ENCODE measurements at regions not wholly inside any gene's neighbourhood (a gene's known extent, or its start where the extent isn't known, plus 50 kb on each side); places are given as distances from the start of the nearest gene placed in this dataset.
"Not testable (repeated sequence)": the region's sequence is repeated elsewhere in the genome, so short reads cannot be mapped to it uniquely, and the experiment has no call there.

DNA sequence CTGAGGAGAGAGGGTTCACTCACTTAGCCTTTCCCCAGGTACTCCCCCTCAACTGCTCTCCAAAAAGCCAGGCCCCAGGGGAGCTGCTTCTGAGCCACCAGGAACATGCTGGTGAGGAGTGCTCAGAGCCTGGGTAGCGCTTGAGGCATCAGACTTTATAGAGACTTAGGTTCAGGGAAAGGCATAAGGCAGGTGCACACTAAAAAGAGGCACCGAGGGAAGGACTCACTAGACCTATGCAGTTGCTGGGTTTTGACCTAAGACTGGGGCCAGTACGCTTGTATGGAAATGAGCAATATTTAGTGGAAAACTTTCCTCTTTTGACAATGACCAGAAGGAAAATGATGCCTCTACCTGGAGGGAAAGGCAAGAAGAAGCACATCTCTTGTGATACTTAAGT is 589.1 kb downstream of the RPIA start:
- TF ChIP-seq, protein P1, sequence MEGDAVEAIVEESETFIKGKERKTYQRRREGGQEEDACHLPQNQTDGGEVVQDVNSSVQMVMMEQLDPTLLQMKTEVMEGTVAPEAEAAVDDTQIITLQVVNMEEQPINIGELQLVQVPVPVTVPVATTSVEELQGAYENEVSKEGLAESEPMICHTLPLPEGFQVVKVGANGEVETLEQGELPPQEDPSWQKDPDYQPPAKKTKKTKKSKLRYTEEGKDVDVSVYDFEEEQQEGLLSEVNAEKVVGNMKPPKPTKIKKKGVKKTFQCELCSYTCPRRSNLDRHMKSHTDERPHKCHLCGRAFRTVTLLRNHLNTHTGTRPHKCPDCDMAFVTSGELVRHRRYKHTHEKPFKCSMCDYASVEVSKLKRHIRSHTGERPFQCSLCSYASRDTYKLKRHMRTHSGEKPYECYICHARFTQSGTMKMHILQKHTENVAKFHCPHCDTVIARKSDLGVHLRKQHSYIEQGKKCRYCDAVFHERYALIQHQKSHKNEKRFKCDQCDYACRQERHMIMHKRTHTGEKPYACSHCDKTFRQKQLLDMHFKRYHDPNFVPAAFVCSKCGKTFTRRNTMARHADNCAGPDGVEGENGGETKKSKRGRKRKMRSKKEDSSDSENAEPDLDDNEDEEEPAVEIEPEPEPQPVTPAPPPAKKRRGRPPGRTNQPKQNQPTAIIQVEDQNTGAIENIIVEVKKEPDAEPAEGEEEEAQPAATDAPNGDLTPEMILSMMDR (IDR thresholded peaks at IDR 0.05) = not testable (repeated sequence)
- TF ChIP-seq, protein P2, sequence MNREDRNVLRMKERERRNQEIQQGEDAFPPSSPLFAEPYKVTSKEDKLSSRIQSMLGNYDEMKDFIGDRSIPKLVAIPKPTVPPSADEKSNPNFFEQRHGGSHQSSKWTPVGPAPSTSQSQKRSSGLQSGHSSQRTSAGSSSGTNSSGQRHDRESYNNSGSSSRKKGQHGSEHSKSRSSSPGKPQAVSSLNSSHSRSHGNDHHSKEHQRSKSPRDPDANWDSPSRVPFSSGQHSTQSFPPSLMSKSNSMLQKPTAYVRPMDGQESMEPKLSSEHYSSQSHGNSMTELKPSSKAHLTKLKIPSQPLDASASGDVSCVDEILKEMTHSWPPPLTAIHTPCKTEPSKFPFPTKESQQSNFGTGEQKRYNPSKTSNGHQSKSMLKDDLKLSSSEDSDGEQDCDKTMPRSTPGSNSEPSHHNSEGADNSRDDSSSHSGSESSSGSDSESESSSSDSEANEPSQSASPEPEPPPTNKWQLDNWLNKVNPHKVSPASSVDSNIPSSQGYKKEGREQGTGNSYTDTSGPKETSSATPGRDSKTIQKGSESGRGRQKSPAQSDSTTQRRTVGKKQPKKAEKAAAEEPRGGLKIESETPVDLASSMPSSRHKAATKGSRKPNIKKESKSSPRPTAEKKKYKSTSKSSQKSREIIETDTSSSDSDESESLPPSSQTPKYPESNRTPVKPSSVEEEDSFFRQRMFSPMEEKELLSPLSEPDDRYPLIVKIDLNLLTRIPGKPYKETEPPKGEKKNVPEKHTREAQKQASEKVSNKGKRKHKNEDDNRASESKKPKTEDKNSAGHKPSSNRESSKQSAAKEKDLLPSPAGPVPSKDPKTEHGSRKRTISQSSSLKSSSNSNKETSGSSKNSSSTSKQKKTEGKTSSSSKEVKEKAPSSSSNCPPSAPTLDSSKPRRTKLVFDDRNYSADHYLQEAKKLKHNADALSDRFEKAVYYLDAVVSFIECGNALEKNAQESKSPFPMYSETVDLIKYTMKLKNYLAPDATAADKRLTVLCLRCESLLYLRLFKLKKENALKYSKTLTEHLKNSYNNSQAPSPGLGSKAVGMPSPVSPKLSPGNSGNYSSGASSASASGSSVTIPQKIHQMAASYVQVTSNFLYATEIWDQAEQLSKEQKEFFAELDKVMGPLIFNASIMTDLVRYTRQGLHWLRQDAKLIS (CRISPR knock-in tag; IDR thresholded peaks at IDR 0.05; ENCODE audit: borderline replicate concordance) = not testable (repeated sequence)
- TF ChIP-seq, protein P3, sequence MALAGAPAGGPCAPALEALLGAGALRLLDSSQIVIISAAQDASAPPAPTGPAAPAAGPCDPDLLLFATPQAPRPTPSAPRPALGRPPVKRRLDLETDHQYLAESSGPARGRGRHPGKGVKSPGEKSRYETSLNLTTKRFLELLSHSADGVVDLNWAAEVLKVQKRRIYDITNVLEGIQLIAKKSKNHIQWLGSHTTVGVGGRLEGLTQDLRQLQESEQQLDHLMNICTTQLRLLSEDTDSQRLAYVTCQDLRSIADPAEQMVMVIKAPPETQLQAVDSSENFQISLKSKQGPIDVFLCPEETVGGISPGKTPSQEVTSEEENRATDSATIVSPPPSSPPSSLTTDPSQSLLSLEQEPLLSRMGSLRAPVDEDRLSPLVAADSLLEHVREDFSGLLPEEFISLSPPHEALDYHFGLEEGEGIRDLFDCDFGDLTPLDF (CRISPR knock-in tag; IDR thresholded peaks at IDR 0.05) = not testable (repeated sequence)
- not testable (repeated sequence) for TF ChIP-seq ZNF232 (CRISPR knock-in tag; IDR thresholded peaks at IDR 0.05); ZNF423 (CRISPR knock-in tag; IDR thresholded peaks at IDR 0.05); ZNF317 (CRISPR knock-in tag; IDR thresholded peaks at IDR 0.05; ENCODE audit: borderline replicate concordance, low read depth); ELF4 (CRISPR knock-in tag; IDR thresholded peaks at IDR 0.05; ENCODE audit: low read depth); ZBTB21 (CRISPR knock-in tag; IDR thresholded peaks at IDR 0.05; ENCODE audit: borderline replicate concordance); HMGA2 (CRISPR knock-in tag; IDR thresholded peaks at IDR 0.05)
- TF ChIP-seq, protein P4, sequence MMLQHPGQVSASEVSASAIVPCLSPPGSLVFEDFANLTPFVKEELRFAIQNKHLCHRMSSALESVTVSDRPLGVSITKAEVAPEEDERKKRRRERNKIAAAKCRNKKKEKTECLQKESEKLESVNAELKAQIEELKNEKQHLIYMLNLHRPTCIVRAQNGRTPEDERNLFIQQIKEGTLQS (CRISPR knock-in tag; conservative IDR thresholded peaks at IDR 0.05) = not testable (repeated sequence)
